Fibroblast of lung (primary cell): ENCODE measurements at regions not wholly inside any gene's neighbourhood (a gene's known extent, or its start where the extent isn't known, plus 50 kb on each side); places are given as distances from the start of the nearest gene placed in this dataset.

Experiments used
- DNase-seq, 2 donors: peaks; one replicate each; pipeline versions ENCODE4 v3.0.0 to v3.0.0-alpha.2; 2010; ENCODE audit warnings: low read depth in 2 of 2
- H2AFZ ChIP-seq: 2 replicates; pipeline ENCODE4 v1.5.1; 2012; ENCODE audit warnings: low read length, control low read depth, inconsistent platforms
- H3K27ac ChIP-seq: 2 replicates; pipeline ENCODE4 v1.5.1; 2011; ENCODE audit warnings: low read length, control low read depth; ENCODE audit not compliant: insufficient read depth
- H3K27me3 ChIP-seq: 2 replicates; pipeline ENCODE4 v1.5.1; 2011; ENCODE audit warnings: mild to moderate bottlenecking, low read length; ENCODE audit not compliant: control insufficient read depth, insufficient read depth
- H3K36me3 ChIP-seq: 2 replicates; pipeline ENCODE4 v1.5.1; 2011; ENCODE audit warnings: low read length; ENCODE audit not compliant: control insufficient read depth, insufficient read depth
- H3K4me1 ChIP-seq: 2 replicates; pipeline ENCODE4 v1.5.1; 2011; ENCODE audit warnings: low read length; ENCODE audit not compliant: control insufficient read depth, insufficient read depth; ENCODE audit errors: extremely low read depth
- H3K4me2 ChIP-seq: 2 replicates; pipeline ENCODE4 v1.5.1; 2011; ENCODE audit warnings: low read length, control low read depth; ENCODE audit not compliant: insufficient read depth; ENCODE audit errors: extremely low read depth
- H3K4me3 ChIP-seq, 4 experiments: fragments of 200-600 bp in 1 of 4; sonication (generic) in 1 of 4; replicated peaks in 1 of 4; 2 replicates each; pipeline ENCODE4 v1.5.1; 2011 to 2016; ENCODE audit warnings: low read length in 4 of 4, low read depth in 3 of 4, mild to moderate bottlenecking in 3 of 4, control low read depth in 2 of 4, inconsistent platforms in 1 of 4, mixed read lengths in 1 of 4; ENCODE audit not compliant: insufficient read depth in 1 of 4; ENCODE audit errors: control extremely low read depth in 1 of 4
- H3K79me2 ChIP-seq: 2 replicates; pipeline ENCODE4 v1.5.1; 2012; ENCODE audit warnings: mild to moderate bottlenecking, low read length, inconsistent platforms; ENCODE audit not compliant: control insufficient read depth, insufficient read depth
- H3K9ac ChIP-seq: 2 replicates; pipeline ENCODE4 v1.5.1; 2011; ENCODE audit warnings: mild to moderate bottlenecking, low read length, control low read depth; ENCODE audit not compliant: insufficient read depth
- H3K9me3 ChIP-seq: 2 replicates; pipeline ENCODE4 v1.5.1; 2012; ENCODE audit warnings: low read depth, low read length; ENCODE audit not compliant: control insufficient read depth, insufficient read depth
- H4K20me1 ChIP-seq: 2 replicates; pipeline ENCODE4 v1.5.1; 2011; ENCODE audit warnings: low read length; ENCODE audit not compliant: control insufficient read depth, insufficient read depth; ENCODE audit errors: extremely low read depth
- CTCF ChIP-seq, 2 donors: IDR thresholded peaks in 1 of 2; conservative IDR thresholded peaks in 1 of 2; 1 replicate in 1 of 2; 2 replicates in 1 of 2; pipeline ENCODE4 v1.5.1; 2011 to 2012; ENCODE audit warnings: low read length in 2 of 2, control low read depth in 1 of 2, inconsistent platforms in 1 of 2, low read depth in 1 of 2, mild to moderate bottlenecking in 1 of 2
- EZH2 ChIP-seq: IDR thresholded peaks from 2 replicates; pipeline ENCODE4 v1.5.1; 2012; ENCODE audit warnings: low read length, control low read depth, mild to moderate bottlenecking; ENCODE audit errors: missing control alignments

GRCh38 chr16:35201151-35201550 is 1741.7 kb downstream of the TP53TG3F start:
- Histone ChIP-seq H3K4me1 (no peaks in the 10 kb centered on the region), H3K9me3 (no peaks in the 10 kb centered on the region), H4K20me1 (no peaks in the 10 kb centered on the region), H3K4me3 (no peak overlapping the region), H3K27me3 (no peaks in the 10 kb centered on the region), H3K36me3 (no peaks in the 10 kb centered on the region), H3K79me2 (no peaks in the 10 kb centered on the region), H3K27ac (no peak overlapping the region), H2AFZ (no peak overlapping the region), H3K4me2 (no peak overlapping the region), H3K9ac (no peak overlapping the region)
- no peak for TF ChIP-seq CTCF (conservative IDR thresholded peaks at IDR 0.05 in 1 of 2, IDR thresholded peaks at IDR 0.05 in 1 of 2; ENCODE audit: low read depth in 1 of 2, low read length in 2 of 2)
- TF ChIP-seq EZH2, result no peak
- DNase-seq, result no peak

- Histone ChIP-seq H3K9me3 (no peaks in the 10 kb centered on the region), H3K27me3 (no peaks in the 10 kb centered on the region), H3K79me2 (no peaks in the 10 kb centered on the region), H3K36me3 (no peaks in the 10 kb centered on the region), H3K4me3 (no peak overlapping the region), H3K4me2 (no peak overlapping the region), H3K27ac (no peak overlapping the region), H4K20me1 (no peaks in the 10 kb centered on the region), H2AFZ (no peak overlapping the region), H3K9ac (no peak overlapping the region), H3K4me1 (no peaks in the 10 kb centered on the region)
- DNase-seq, result no peak
- TF ChIP-seq EZH2, result no peak
- no peak for TF ChIP-seq CTCF (conservative IDR thresholded peaks at IDR 0.05 in 1 of 2, IDR thresholded peaks at IDR 0.05 in 1 of 2; ENCODE audit: low read depth in 1 of 2, low read length in 2 of 2)
Observed at GRCh38 chr16:35203636-35204035, 1744.2 kb downstream of the TP53TG3F start.

- TF ChIP-seq EZH2, result no peak
- no peak for TF ChIP-seq CTCF (conservative IDR thresholded peaks at IDR 0.05 in 1 of 2, IDR thresholded peaks at IDR 0.05 in 1 of 2; ENCODE audit: low read depth in 1 of 2, low read length in 2 of 2)
- H3K27ac ChIP-seq, result no peak overlapping the region
- H3K4me2 ChIP-seq, result no peak overlapping the region
- H3K4me3 ChIP-seq, result no peak overlapping the region
- H3K36me3 ChIP-seq, result no peaks in the 10 kb centered on the region
- H4K20me1 ChIP-seq, result no peaks in the 10 kb centered on the region
- H3K4me1 ChIP-seq, result no peaks in the 10 kb centered on the region
- no peak overlapping the region for H2AFZ ChIP-seq
- H3K9ac ChIP-seq, result no peak overlapping the region
- no peaks in the 10 kb centered on the region for H3K27me3 ChIP-seq
- no peaks in the 10 kb centered on the region for H3K9me3 ChIP-seq
- no peaks in the 10 kb centered on the region for H3K79me2 ChIP-seq
- DNase-seq, result no peak
Observed at GRCh38 chr16:35207059-35207999, 1747.9 kb downstream of the TP53TG3F start.
